ENCODE measurements at regions not wholly inside any gene's neighbourhood (a gene's known extent, or its start where the extent isn't known, plus 50 kb on each side); places are given as distances from the start of the nearest gene placed in this dataset.

- DNase-seq (ENCODE audit: low read depth, low spot score), result no peak
Measured at GRCh38 chr12:75613981-75614380, 102.6 kb upstream of the KRR1 start.

GRCh38 chr12:75611041-75611440, 99.6 kb upstream of the KRR1 start:
- DNase-seq (ENCODE audit: low read depth, low spot score), result no peak

- no peak for DNase-seq (ENCODE audit: low read depth, low spot score)
Measured at GRCh38 chr12:75606956-75607355, 95.5 kb upstream of the KRR1 start.

GRCh38 chr12:75606151-75606550, 94.7 kb upstream of the KRR1 start:
- DNase-seq (ENCODE audit: low read depth, low spot score), result no peak

- DNase-seq (ENCODE audit: low read depth, low spot score), result no peak
Measured at GRCh38 chr12:75603475-75603874, 92.1 kb upstream of the KRR1 start.

- no peak for DNase-seq (ENCODE audit: low read depth, low spot score)
Measured at GRCh38 chr12:75602106-75602505, 90.7 kb upstream of the KRR1 start.

GRCh38 chr12:75600146-75600545, 88.7 kb upstream of the KRR1 start:
- no peak for DNase-seq (ENCODE audit: low read depth, low spot score)

- DNase-seq (ENCODE audit: low read depth, low spot score), result no peak
Measured at GRCh38 chr12:75599061-75599460, 87.7 kb upstream of the KRR1 start.

GRCh38 chr12:75596406-75596805, 85.0 kb upstream of the KRR1 start:
- no peak for DNase-seq (ENCODE audit: low read depth, low spot score)

GRCh38 chr12:75592638-75593335, 81.4 kb upstream of the KRR1 start:
- DNase-seq (ENCODE audit: low read depth, low spot score), result no peak

- DNase-seq (ENCODE audit: low read depth, low spot score), result no peak
Measured at GRCh38 chr12:75592086-75592485, 80.7 kb upstream of the KRR1 start.

GRCh38 chr12:75591628-75592027, 80.2 kb upstream of the KRR1 start:
- DNase-seq (ENCODE audit: low read depth, low spot score), result no peak

GRCh38 chr12:75589801-75590200, 78.4 kb upstream of the KRR1 start:
- no peak for DNase-seq (ENCODE audit: low read depth, low spot score)

GRCh38 chr12:75587340-75588106, 76.1 kb upstream of the KRR1 start:
- DNase-seq (ENCODE audit: low read depth, low spot score), result no peak

GRCh38 chr12:75585330-75585729, 73.9 kb upstream of the KRR1 start:
- no peak for DNase-seq (ENCODE audit: low read depth, low spot score)

GRCh38 chr12:75583355-75583754, 71.9 kb upstream of the KRR1 start:
- no peak for DNase-seq (ENCODE audit: low read depth, low spot score)

- DNase-seq (ENCODE audit: low read depth, low spot score), result no peak
Measured at GRCh38 chr12:75581515-75581914, 70.1 kb upstream of the KRR1 start.

GRCh38 chr12:75579552-75579951, 68.1 kb upstream of the KRR1 start:
- no peak for DNase-seq (ENCODE audit: low read depth, low spot score)

- DNase-seq (ENCODE audit: low read depth, low spot score), result no peak
Measured at GRCh38 chr12:75578546-75578945, 67.1 kb upstream of the KRR1 start.

- DNase-seq (ENCODE audit: low read depth, low spot score), result no peak
Measured at GRCh38 chr12:75577812-75578211, 66.4 kb upstream of the KRR1 start.

GRCh38 chr12:75571656-75572205, 60.3 kb upstream of the KRR1 start:
- DNase-seq (ENCODE audit: low read depth, low spot score), result no peak

- DNase-seq (ENCODE audit: low read depth, low spot score), result no peak
Measured at GRCh38 chr12:75571204-75571603, 59.8 kb upstream of the KRR1 start.

- no peak for DNase-seq (ENCODE audit: low read depth, low spot score)
Measured at GRCh38 chr12:75568801-75569200, 57.4 kb upstream of the KRR1 start.
